Smooth muscle cell (in vitro differentiated cells): ENCODE measurements at regions not wholly inside any gene's neighbourhood (a gene's known extent, or its start where the extent isn't known, plus 50 kb on each side); places are given as distances from the start of the nearest gene placed in this dataset.

Experiments
- DNase-seq: peaks from one replicate; lab custom pipeline; 2025; ENCODE audit not compliant: unreplicated experiment; lab: John Stamatoyannopoulos, UW
- H2AFZ ChIP-seq: fragments of 200-600 bp; sonication (generic); 2 replicates; pipeline ENCODE4 v1.6.0; 2016; ENCODE audit warnings: antibody characterized with exemption, low read depth, mild to moderate bottlenecking
- H3F3A ChIP-seq: fragments of 200-600 bp; sonication (generic); 2 replicates; pipeline ENCODE4 v1.6.0; 2017; ENCODE audit warnings: antibody characterized with exemption, low read depth
- H3K27ac ChIP-seq: fragments of 200-600 bp; sonication (generic); 2 replicates; pipeline ENCODE4 v1.5.1; 2016; ENCODE audit warnings: low read depth, mild to moderate bottlenecking
- H3K27me3 ChIP-seq: fragments of 200-600 bp; sonication (generic); 2 replicates; pipeline ENCODE4 v1.6.1; 2016; ENCODE audit warnings: low read depth, mild to moderate bottlenecking
- H3K36me3 ChIP-seq: fragments of 200-600 bp; sonication (generic); 2 replicates; pipeline ENCODE4 v1.5.1; 2016; ENCODE audit warnings: low read depth
- H3K4me1 ChIP-seq: fragments of 200-600 bp; sonication (generic); 2 replicates; pipeline ENCODE4 v1.5.1; 2016; ENCODE audit warnings: low read depth
- H3K4me2 ChIP-seq: fragments of 200-600 bp; sonication (generic); 2 replicates; pipeline ENCODE4 v1.6.0; 2016; ENCODE audit warnings: mild to moderate bottlenecking
- H3K4me3 ChIP-seq: fragments of 200-600 bp; sonication (generic); 2 replicates; pipeline ENCODE4 v1.5.1; 2016; ENCODE audit warnings: mild to moderate bottlenecking
- H3K79me2 ChIP-seq: fragments of 200-600 bp; sonication (generic); 2 replicates; pipeline ENCODE4 v1.6.0; 2016; ENCODE audit warnings: low read depth, mild to moderate bottlenecking
- H3K9ac ChIP-seq: fragments of 200-600 bp; sonication (generic); 2 replicates; pipeline ENCODE4 v1.6.0; 2016; ENCODE audit warnings: low read depth
- H3K9me3 ChIP-seq: fragments of 200-600 bp; sonication (generic); replicated peaks from 2 replicates; pipeline ENCODE4 v1.5.1; 2016; ENCODE audit warnings: low read depth
- H4K20me1 ChIP-seq: fragments of 200-600 bp; sonication (generic); 2 replicates; pipeline ENCODE4 v1.6.0; 2016; ENCODE audit warnings: low read depth
- CTCF ChIP-seq: fragments of 200-600 bp; sonication (generic); IDR thresholded peaks from 2 replicates; pipeline ENCODE4 v1.5.1; 2017; ENCODE audit warnings: borderline replicate concordance, mild to moderate bottlenecking, antibody characterized with exemption; ENCODE audit not compliant: insufficient read depth, poor library complexity, severe bottlenecking
- WGBS: methylation state at CpG from one replicate; pipeline ENCODE4 v1.1.7; 2016; ENCODE audit warnings: low lambda C conversion rate; 5-methylcytosine and 5-hydroxymethylcytosine counted together

- TF ChIP-seq CTCF = no peak
- no peak overlapping the region for H3K27ac ChIP-seq
- WGBS = 71% methylated on average over 1 of the region's 1 CpG
- no peaks in the 10 kb centered on the region for H3F3A ChIP-seq
- no peak overlapping the region for H2AFZ ChIP-seq
- H3K4me1 ChIP-seq = no peaks in the 10 kb centered on the region
- no peaks in the 10 kb centered on the region for H3K27me3 ChIP-seq
- H3K36me3 ChIP-seq = no peaks in the 10 kb centered on the region
- H3K4me3 ChIP-seq = no peak overlapping the region
- no peaks in the 10 kb centered on the region for H4K20me1 ChIP-seq
- H3K9me3 ChIP-seq = no peaks in the 10 kb centered on the region
- no peak overlapping the region for H3K4me2 ChIP-seq
- H3K79me2 ChIP-seq = no peaks in the 10 kb centered on the region
- H3K9ac ChIP-seq = no peak overlapping the region
- no peak for DNase-seq
Measured at GRCh38 chr6:84280639-84281038, 53.2 kb upstream of the CEP162 start.

GRCh38 chr6:84280030-84280429, 52.6 kb upstream of the CEP162 start:
- Histone ChIP-seq H3K27ac (no peak overlapping the region), H3K9ac (no peak overlapping the region), H3K4me1 (no peaks in the 10 kb centered on the region), H3K36me3 (no peaks in the 10 kb centered on the region), H2AFZ (no peak overlapping the region), H3F3A (no peaks in the 10 kb centered on the region), H3K4me2 (no peak overlapping the region), H3K27me3 (no peaks in the 10 kb centered on the region), H3K4me3 (no peak overlapping the region), H4K20me1 (no peaks in the 10 kb centered on the region), H3K79me2 (no peaks in the 10 kb centered on the region), H3K9me3 (no peaks in the 10 kb centered on the region)
- TF ChIP-seq CTCF = no peak
- no peak for DNase-seq

- 82% methylated on average over 6 of the region's 6 CpGs for WGBS
- Histone ChIP-seq H3K27me3 (no peaks in the 10 kb centered on the region), H3F3A (no peaks in the 10 kb centered on the region), H3K4me2 (no peak overlapping the region), H3K36me3 (no peaks in the 10 kb centered on the region), H2AFZ (no peak overlapping the region), H3K27ac (no peak overlapping the region), H3K9ac (no peak overlapping the region), H3K9me3 (no peaks in the 10 kb centered on the region), H3K4me1 (no peaks in the 10 kb centered on the region), H3K4me3 (no peak overlapping the region), H3K79me2 (no peaks in the 10 kb centered on the region), H4K20me1 (no peaks in the 10 kb centered on the region)
- no peak for DNase-seq
- TF ChIP-seq CTCF = no peak
Measured at GRCh38 chr6:84278321-84278998, 51.0 kb upstream of the CEP162 start.
